NCI-H2107 treated with DMSO at 0.1 percent for 48 hours (cell line): ENCODE measurements at regions not wholly inside any gene's neighbourhood (a gene's known extent, or its start where the extent isn't known, plus 50 kb on each side); places are given as distances from the start of the nearest gene placed in this dataset.
"Not testable (repeated sequence)": the region's sequence is repeated elsewhere in the genome, so short reads cannot be mapped to it uniquely, and the experiment has no call there.

ENCODE experiments used
- DNase-seq: peaks from one replicate; lab custom pipeline; 2025; ENCODE audit not compliant: unreplicated experiment; lab: John Stamatoyannopoulos, UW

DNA sequence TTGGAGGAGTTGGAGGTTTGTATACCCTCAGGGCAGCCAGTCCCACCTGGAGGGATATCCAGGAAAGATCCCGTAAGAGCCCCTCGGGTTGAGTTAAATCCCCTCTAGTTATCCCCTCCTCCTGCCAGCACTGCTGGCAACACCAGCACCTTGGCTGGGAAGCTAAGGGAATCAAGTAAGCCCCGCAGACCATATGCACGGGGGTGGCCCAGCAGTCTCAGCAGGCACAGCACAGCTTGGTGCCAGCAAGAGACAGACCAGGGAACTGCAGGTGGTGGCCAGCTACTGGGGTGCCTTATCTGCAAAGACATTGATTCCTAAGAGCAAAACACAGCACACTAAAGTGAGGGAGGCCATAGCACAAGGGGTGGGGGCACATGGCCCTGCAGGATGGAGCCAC is 173.8 kb downstream of the GOLGA6L4 start:
- DNase-seq = not testable (repeated sequence)

DNA sequence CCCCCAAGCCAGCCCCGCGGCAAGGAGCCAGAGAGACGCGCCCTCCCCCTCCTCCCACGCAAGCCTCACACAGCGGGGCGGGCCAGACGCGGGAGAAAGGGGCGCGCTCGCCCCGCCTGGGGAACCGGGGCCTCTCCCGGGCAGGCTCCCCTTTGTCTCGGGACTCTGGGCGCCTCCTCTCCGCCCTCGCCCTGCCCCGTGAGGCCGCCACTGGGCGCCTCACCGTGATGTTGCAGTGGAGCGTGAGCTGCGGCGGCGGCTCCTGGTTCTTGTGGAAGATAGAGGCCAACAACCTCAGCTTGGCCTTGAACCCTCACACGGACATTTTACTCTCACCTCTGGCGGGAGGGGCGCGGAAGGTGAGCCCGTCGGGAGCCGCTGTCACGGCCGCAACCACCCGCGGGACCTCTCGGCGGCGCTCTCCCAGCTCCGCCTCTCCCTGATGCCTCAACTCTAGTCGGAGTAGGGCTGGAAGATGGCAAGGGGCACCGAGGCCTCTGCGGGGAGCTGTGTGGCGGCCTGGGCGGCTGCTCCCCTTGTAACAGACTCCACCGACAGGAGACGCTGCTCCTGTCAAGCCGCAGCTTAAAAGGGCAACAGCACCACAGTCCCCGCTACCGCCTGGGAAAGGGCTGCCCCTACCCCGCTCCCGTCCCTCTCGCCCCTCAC is 179.2 kb upstream of the ZSCAN2 start:
- DNase-seq = not testable (repeated sequence)

DNA sequence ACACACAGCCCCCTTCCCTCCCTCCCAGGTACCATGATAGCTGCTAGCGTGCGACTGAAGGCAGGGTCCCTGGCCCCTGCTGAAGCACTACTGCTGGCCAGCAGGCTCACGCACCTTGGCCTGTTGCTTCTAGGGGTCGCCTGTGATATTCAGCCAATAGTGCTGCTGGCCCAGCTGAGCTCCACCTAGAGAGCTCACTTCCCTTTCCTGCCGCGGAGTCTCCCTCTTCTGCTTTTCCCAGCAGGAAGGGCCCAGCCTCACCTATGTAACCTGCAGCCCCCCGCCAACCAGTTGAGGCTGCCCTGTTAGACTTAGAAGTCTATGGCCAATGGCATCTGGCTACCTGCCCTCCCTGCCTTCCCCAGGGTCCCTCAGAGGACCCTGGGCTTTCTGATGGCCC is 175.5 kb upstream of the ZSCAN2 start:
- DNase-seq = not testable (repeated sequence)

DNA sequence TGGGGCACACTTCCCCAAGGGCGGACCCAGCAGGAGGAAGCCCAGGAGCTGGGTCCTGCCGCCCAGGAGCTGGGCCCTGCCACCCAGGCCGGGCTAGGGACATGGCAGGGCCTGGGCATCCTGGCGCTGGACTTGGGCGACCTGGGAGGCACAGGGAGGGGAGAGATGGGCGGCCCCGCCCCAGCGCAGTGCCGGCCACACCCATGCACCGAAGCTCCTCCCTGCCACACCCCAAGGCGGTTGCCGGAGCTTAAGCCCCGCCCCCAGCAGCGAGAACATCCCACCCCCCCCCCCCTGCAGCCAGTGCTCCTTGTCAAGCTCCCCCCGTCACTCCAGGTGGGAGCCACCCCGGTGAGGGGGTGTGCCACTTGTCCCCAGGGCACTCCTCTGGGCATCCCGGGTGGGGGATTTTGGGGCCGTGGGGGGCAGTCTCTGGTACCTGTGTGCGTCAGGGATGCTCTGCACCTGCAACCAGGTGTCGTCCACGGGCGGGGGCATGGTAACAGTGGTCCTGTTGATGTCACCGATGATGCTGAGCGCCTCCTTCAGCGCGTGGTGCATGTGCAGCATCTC is 127.4 kb upstream of the ZSCAN2 start:
- DNase-seq = not testable (repeated sequence)

DNA sequence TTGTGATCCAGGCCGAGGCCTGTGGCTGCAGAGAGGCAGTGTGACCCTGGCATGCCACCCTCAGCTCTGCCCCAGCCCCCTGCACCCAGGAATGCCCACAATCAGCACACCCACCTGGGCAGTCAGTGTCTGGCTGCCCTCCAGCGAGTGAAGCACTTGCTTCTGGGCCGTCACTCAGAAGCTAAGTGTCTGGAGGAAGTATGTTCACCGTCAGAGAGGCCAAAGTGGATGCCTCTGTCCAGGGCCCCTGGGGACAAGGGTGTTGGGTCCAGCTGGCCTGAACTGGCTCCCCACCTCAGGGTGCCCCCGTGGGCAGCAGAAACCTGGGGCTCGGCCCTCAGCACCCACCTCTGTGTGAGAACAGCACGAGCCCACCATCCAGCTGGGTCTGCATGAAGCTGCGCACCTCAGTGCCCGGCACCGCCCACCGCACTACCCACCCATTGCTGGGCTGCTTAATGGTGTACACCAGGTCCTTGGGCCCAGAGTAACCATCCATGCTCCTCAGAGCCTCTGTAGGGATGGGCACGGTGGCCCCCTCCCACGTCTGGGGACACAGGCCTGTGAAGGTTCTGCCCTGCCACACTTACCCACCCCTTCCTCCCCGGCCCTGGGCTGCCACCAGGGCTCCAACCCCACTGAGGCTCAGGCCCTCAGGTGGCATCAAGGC is 124.3 kb upstream of the ZSCAN2 start:
- not testable (repeated sequence) for DNase-seq

DNA sequence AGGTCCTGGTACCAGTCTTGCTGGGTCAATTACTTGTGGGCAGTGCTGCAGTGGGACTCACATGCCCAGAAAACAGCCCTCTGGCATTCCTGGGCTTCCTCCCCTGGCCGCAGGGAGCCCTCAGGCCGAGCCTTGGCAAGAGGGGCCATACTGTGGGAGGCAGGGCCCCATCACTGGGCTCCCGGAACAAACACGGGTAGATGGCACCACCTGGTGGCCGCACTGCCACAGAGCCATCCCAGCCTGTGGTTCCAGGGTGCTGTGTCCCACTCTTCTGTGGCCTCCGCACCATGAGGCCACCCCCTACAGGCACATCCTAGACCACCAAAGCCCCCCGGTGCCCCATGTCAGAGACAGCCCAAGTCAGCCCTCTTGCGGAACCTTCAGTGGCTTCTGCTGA is 123.3 kb upstream of the ZSCAN2 start:
- not testable (repeated sequence) for DNase-seq

DNA sequence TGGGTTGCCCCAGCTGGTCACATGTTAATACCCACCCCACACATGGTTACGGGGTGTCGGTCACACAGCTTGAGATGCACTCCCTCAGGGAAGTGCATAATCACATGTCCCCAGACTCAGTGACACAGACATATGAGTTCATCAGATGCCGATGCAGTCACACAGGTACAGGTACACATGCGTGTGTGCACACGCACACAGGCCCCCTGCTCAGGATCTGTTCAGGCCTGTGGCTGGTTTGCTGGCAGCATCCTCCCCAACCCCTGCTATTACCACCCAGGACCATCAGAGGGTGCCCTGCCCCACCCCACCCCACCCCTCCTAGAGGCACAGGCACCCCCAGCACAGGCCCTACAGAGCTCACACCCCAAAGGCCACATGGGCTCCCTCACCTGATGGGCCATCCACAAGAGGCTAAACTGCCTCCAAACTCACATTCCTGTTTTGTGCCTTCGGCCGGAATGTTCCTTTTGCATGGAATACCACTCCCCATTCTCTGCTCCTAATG is 120.6 kb upstream of the ZSCAN2 start:
- DNase-seq = not testable (repeated sequence)

DNA sequence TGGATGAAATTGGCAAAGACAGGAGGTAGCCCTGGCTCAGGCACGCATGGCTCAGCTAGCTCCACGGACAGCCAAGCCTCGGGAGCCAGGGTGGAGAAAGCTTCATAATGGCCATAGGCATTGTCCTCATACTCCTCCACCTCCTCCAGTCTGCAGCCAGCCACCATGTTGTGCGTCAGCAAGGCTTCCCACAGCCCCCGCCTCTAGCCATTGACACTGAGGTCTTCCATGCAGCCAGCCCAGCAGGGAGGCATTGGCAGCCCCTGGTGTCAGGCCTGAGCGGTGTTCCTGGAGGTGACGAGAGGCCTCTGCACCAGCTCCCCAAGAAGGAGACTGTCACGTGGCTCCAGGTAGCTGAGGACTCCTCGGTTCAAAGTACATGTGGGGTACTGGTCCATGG is 117.0 kb upstream of the ZSCAN2 start:
- not testable (repeated sequence) for DNase-seq

DNA sequence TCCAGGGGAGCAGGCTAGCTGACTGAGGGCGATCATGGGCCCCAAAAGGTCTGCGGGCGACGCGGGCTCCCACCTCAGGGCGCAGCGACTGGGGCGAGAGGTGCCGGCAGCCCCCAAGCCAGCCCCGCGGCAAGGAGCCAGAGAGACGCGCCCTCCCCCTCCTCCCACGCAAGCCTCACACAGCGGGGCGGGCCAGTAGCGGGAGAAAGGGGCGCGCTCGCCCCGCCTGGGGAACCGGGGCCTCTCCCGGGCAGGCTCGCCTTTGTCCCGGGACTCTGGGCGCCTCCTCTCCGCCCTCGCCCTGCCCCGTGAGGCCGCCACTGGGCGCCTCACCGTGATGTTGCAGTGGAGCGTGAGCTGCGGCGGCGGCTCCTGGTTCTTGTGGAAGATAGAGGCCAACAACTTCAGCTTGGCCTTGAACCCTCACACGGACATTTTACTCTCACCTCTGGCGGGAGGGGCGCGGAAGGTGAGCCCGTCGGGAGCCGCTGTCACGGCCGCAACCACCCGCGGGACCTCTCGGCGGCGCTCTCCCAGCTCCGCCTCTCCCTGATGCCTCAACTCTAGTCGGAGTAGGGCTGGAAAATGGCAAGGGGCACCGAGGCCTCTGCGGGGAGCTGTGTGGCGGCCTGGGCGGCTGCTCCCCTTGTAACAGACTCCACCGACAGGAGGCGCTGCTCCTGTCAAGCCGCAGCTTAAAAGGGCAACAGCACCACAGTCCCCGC is 100.5 kb upstream of the ZSCAN2 start:
- not testable (repeated sequence) for DNase-seq

DNA sequence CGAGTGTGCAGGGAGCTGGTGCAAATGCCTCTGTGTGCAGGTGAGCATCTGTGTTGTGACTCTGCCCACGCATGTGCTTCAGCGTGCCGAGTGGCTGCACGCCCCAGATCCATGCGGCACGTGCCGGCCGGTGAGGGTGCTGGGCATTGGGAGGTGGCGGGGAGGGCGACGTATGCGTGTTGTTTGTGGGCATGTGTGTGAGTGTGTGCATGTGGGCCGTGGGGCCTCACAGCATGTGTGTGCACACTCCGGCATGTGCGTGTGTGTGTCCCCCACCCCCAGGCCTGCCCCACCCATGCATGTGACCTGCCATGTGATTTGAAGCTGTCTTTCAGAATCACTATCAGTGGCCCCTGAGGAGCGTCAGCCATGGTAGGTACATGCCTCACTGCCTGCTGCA is 97.7 kb upstream of the ZSCAN2 start:
- DNase-seq = not testable (repeated sequence)

DNA sequence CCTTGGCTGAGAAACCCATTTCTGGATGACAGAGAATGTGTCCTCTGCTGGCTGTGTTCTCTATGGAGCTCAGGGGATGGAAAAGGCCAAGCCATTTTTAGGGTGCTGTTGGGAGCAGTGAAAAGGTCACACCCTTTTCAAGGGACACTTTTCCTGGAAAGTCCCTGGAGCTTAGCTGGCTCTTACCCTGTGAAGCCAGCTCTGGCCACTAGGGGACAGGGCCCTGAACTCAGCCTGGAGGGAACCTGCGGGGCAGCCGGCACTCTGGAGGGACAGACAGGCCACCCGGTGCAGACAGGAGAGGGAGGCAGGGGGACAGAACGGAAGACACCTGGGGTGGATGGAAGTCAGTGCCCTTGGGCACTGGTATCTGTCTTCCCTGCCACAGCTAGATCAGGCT is 95.3 kb upstream of the ZSCAN2 start:
- not testable (repeated sequence) for DNase-seq

DNA sequence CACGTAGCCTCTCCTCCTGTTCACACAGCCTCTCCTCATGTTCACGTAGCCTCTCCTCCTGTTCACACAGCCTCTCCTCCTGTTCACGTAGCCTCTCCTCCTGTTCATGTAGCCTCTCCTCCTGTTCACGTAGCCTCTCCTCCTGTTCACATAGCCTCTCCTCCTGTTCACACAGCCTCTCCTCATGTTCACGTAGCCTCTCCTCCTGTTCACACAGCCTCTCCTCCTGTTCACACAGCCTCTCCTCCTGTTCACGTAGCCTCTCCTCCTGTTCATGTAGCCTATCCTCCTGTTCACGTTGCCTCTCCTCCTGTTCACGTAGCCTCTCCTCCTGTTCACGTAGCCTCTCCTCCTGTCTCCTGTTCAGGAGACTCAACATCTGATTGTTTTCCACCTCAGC is 88.5 kb upstream of the ZSCAN2 start:
- DNase-seq = not testable (repeated sequence)

DNA sequence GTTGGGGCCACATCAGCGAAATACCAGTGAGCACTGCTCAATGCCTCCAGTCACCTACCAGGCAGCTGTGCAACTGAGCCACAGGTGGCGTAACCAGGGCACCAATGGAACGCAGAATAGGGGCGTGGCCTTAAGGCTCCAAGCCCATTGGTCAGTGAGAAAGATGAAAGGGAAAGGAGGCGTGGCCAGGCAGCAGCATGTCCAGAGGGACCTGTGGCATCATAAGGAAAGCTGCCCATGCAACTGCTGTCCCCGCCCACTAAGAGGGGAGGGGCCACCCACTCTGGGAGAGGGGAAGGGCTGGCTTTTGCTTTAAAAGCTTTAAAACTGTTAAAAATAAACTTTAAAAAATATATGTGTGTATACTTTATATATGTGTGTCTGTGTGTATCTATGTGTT is 84.0 kb upstream of the ZSCAN2 start:
- DNase-seq = not testable (repeated sequence)

DNA sequence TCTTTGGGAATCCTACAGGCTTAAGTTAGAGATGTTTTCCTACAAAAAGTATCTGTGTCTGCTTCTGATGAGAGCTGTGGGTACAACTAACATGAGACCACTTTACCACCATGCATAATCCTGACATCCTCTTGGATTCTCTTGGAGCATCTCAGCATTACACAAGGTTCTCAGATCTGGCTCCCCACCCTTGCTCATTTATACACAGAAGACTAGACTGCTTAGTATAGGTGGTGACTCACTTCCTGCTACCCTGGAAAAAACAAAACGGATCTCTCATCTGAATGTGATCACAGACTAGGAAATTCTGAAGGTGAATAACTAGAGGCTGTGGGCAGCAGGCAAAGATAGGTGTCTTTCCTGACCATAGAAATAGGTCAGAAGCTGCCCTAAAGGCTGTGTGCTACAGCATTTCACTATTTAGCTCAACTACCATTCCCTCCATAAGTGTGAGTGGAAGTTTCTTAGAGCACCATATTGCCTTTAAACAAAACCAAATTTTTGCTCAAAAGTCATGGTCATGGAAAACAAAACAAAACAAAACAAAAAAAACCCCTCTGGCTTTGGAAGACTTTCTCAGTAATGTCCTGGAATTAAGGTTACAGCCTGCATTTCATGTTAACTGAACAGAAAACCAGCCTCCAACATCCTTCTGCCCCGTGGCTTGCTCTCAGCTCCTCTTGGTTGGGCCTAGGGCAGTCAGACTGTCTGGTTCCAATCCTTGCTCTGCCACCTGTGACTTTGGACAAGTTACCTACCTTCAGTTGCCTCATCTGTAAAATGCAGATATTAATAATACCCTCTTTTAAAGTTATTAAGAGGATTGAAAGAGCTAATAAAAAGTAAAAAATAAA is 75.1 kb upstream of the ZSCAN2 start:
- not testable (repeated sequence) for DNase-seq

DNA sequence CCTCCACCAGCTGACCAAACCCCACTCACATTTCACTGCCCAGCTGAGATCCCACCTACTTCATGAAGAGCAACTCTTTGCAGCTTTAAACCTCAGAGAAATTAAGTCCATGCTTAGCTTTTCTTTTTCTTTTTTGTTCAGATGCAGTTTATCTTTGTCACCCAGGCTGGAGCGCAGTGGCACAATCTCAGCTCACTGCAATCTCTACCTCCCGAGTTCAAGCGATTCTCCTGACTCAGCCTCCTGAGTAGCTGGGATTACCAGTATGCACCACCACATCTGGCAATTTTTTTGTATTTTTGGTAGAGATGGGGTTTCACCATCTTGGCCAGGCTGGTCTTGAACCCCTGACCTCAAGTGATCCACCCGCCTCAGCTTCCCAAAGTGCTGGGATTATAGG is 70.1 kb upstream of the ZSCAN2 start:
- not testable (repeated sequence) for DNase-seq

DNA sequence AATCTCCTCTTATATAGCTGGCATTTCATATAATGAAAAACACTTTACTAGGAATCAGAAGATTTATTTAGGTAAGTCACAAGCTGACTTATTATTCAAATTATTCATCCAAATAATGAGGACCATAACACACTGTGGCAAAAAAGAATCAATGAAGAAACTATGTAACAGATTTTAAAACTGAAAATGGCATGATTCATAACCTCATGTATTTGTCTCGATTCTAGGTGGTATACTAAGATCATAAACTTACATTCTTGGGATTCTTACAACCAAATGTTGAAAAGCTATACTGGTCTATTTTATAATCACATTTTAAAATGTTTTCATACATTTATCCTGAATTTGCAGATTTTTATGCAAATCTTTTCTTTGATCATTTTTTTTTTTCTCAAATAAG is 69.6 kb upstream of the ZSCAN2 start:
- DNase-seq = not testable (repeated sequence)

DNA sequence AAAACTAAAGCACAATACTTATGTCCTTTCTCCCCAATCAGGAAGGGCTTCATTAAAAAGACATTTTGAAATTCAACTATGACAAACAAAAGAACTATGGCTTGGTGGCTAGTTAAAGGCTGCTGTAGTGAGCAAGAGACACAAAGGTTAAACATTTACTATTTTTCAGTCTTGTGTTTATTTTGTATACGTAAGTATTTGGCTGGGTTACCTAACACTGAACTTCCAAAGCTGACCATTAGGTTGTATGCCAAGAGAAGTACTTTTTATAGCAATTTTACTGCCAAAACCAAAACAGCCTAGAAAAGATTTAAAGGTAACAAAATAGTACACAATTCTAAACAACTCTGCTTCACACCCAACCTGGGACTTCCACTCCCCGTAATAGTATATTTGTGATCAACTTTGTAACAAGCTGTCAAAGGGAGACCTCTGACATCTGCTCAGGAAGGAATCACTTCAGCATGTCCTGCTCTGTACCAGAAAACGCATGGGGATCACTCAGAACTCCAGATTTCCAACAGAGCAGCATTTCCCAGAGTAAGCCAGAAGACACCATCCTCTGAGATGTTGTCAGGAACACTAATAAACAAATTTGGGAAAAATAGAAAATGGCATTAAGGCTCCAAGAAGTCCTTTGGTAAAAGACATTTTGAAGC is 69.0 kb upstream of the ZSCAN2 start:
- DNase-seq = not testable (repeated sequence)

DNA sequence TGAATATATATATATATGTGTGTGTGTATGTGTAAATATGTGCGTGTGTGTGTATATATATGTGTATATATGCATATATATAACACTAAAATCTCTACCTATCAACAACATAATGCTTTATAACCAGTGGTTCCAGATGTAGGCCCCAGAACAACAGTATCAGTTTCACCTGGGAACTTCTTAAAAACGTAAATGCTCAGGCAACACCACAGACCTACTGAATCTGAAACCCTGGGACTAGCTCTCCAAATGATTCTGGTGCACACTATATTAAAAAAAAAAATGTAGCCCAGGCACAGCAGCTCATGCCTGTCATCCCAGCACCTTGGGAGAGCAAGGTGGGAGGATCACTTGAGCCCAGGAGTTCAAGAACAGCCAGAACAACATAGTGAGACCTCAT is 67.1 kb upstream of the ZSCAN2 start:
- DNase-seq = not testable (repeated sequence)

DNA sequence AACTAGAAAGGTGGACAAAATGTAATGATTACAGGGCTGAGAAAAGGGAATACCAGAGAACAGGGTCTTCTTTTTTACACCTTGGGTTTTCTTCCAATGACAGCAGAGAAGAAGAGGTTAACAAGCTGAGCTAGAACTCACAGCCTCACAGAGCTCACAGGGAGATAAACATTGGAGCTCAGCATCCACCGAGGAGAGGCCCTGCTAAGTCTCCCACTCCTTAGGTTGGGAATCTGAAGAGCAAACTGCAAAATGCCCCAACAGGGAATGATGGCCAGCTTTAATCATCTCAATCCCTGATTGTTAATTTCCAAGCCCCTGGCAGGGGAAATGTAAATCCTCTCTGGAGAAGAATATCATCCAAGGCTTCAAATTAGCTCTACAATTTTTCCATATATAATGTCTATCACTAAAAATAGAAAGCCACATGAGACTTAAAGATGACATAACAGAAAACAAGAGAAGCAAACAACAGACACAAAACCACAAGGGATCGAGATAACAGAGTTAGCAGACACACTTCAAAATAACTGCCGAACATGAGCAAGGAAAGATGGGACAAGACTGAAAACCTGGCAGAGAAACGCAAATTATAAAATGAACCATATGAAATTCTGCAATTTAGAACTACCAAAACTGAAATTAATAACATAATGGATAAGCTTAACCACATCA is 66.1 kb upstream of the ZSCAN2 start:
- not testable (repeated sequence) for DNase-seq
